Stimulated activated CD4-positive, alpha-beta T cell treated with anti-CD3 and anti-CD28 coated beads, Interleukin-4, amount 100 ng/mL, for 1 hour (primary cell): ENCODE measurements at regions not wholly inside any gene's neighbourhood (a gene's known extent, or its start where the extent isn't known, plus 50 kb on each side); places are given as distances from the start of the nearest gene placed in this dataset.

Source experiments
- DNase-seq: peaks from one replicate; pipeline ENCODE4 v3.0.0-alpha.2; 2020

- no peak for DNase-seq
Observed at GRCh38 chr13:109976206-109976997, 190.0 kb upstream of the IRS2 start.

- no peak for DNase-seq
Observed at GRCh38 chr13:109974354-109974753, 188.0 kb upstream of the IRS2 start.

GRCh38 chr13:109973279-109973678, 186.9 kb upstream of the IRS2 start:
- DNase-seq, result no peak

GRCh38 chr13:109971456-109972090, 185.2 kb upstream of the IRS2 start:
- DNase-seq, result no peak

- no peak for DNase-seq
Observed at GRCh38 chr13:109971006-109971405, 184.6 kb upstream of the IRS2 start.

- no peak for DNase-seq
Observed at GRCh38 chr13:109968876-109969577, 182.6 kb upstream of the IRS2 start.

GRCh38 chr13:109963960-109964563, 177.7 kb upstream of the IRS2 start:
- DNase-seq, result no peak

GRCh38 chr13:109963384-109963783, 177.0 kb upstream of the IRS2 start:
- no peak for DNase-seq

GRCh38 chr13:109959903-109960302, 173.5 kb upstream of the IRS2 start:
- DNase-seq, result no peak

GRCh38 chr13:109957875-109958274, 171.5 kb upstream of the IRS2 start:
- DNase-seq, result no peak

- DNase-seq, result no peak
Observed at GRCh38 chr13:109955598-109955997, 169.2 kb upstream of the IRS2 start.

- DNase-seq, result no peak
Observed at GRCh38 chr13:109954441-109954840, 168.1 kb upstream of the IRS2 start.

GRCh38 chr13:109951491-109951890, 165.1 kb upstream of the IRS2 start:
- DNase-seq, result no peak

- DNase-seq, result no peak
Observed at GRCh38 chr13:109949397-109949796, 163.0 kb upstream of the IRS2 start.

GRCh38 chr13:109947006-109947405, 160.6 kb upstream of the IRS2 start:
- DNase-seq, result no peak

- no peak for DNase-seq
Observed at GRCh38 chr13:109945206-109945960, 159.0 kb upstream of the IRS2 start.

- DNase-seq, result no peak
Observed at GRCh38 chr13:109941951-109942350, 155.6 kb upstream of the IRS2 start.

- DNase-seq, result no peak
Observed at GRCh38 chr13:109941221-109941620, 154.8 kb upstream of the IRS2 start.

GRCh38 chr13:109940637-109941036, 154.3 kb upstream of the IRS2 start:
- no peak for DNase-seq

- DNase-seq, result no peak
Observed at GRCh38 chr13:109939838-109940237, 153.5 kb upstream of the IRS2 start.

- no peak for DNase-seq
Observed at GRCh38 chr13:109939180-109939579, 152.8 kb upstream of the IRS2 start.

- DNase-seq, result no peak
Observed at GRCh38 chr13:109938255-109938936, 152.0 kb upstream of the IRS2 start.
